H1 (cell line): ENCODE measurements at regions not wholly inside any gene's neighbourhood (a gene's known extent, or its start where the extent isn't known, plus 50 kb on each side); places are given as distances from the start of the nearest gene placed in this dataset.

Source experiments
- CHD7 ChIP-seq: fragments of 300-600 bp; sonication (generic); IDR thresholded peaks from 2 replicates; pipeline ENCODE4 v1.7.1; 2012; ENCODE audit warnings: low read length, moderate library complexity, mild to moderate bottlenecking, inconsistent platforms; ENCODE audit not compliant: insufficient replicate concordance
- CTBP2 ChIP-seq: IDR thresholded peaks from 2 replicates; pipeline ENCODE4 v1.7.0; 2011; ENCODE audit warnings: borderline replicate concordance, mild to moderate bottlenecking, moderate library complexity, mixed read lengths, low read length; ENCODE audit not compliant: insufficient read depth, insufficient read length
- CTCF ChIP-seq, 3 experiments: IDR thresholded peaks; 1 replicate in 2 of 3; 2 replicates in 1 of 3; pipeline versions ENCODE4 v1.5.1 to v1.6.1; 2011; ENCODE audit warnings: low read length in 3 of 3, mild to moderate bottlenecking in 3 of 3, inconsistent platforms in 2 of 3, low read depth in 1 of 3, moderate library complexity in 1 of 3; ENCODE audit not compliant: insufficient read depth in 1 of 3; ENCODE audit errors: control extremely low read depth in 1 of 3
- EZH2 ChIP-seq: fragments of 200-600 bp; sonication (generic); IDR thresholded peaks from 2 replicates; pipeline ENCODE4 v1.7.1; 2012; ENCODE audit warnings: low read depth, mild to moderate bottlenecking, moderate library complexity, low read length, inconsistent platforms; ENCODE audit not compliant: severe bottlenecking
- KDM1A ChIP-seq: fragments of 200-600, 300-600 bp; sonication (generic); IDR thresholded peaks from 2 replicates; pipeline ENCODE4 v1.7.1; 2016; ENCODE audit warnings: mild to moderate bottlenecking, low read length, borderline replicate concordance
- NANOG ChIP-seq: IDR thresholded peaks from 2 replicates; pipeline ENCODE4 v1.6.1; 2011; ENCODE audit warnings: low read length, low read depth, mild to moderate bottlenecking, inconsistent platforms; ENCODE audit not compliant: insufficient read depth, poor library complexity, severe bottlenecking
- RBBP5 ChIP-seq: IDR thresholded peaks from 2 replicates; pipeline ENCODE4 v1.7.1; 2012; ENCODE audit warnings: low read depth, mild to moderate bottlenecking, inconsistent platforms, low read length, moderate library complexity, borderline replicate concordance

GRCh38 chr10:130776724-130777123 lies 534.8 kb downstream of the TCERG1L start (continued):
- no peak for TF ChIP-seq CHD7
- no peak for TF ChIP-seq CTCF (IDR thresholded peaks at IDR 0.05; ENCODE audit: control extremely low read depth in 1 of 3, insufficient read depth in 1 of 3, low read depth in 1 of 3, low read length in 3 of 3)
- TF ChIP-seq CTBP2 = no peak
- no peak for TF ChIP-seq KDM1A
- no peak for TF ChIP-seq NANOG
- TF ChIP-seq RBBP5 = no peak
- TF ChIP-seq EZH2 = no peak
